ENCODE measurements at regions not wholly inside any gene's neighbourhood (a gene's known extent, or its start where the extent isn't known, plus 50 kb on each side); places are given as distances from the start of the nearest gene placed in this dataset.

DNA sequence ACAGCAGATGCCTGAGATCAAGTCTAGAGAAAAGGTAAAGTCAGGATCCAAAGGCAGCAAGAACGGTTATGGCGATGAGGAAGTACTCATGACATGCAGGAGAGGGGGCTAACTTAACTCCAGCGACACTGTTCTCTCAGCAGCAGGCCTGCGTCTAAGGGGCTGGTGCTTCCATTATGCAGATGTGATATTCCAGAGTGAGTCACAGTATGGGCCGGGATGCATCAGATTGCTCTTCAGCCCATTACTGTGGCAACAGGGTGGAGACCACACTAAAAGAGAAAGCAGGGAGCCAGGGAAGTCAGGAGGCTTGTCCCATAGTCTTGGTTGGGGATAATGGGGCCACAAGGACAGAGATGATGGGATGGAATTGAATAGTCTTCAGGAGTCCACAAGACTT lies 151.8 kb upstream of the NTF3 start:
- TF ChIP-seq CTCF (IDR thresholded peaks at IDR 0.05; ENCODE audit: low read length) (no peak), EZH2 (IDR thresholded peaks at IDR 0.05; ENCODE audit: borderline replicate concordance, low read length) (no peak)
